T-helper 17 cell (primary cell): ENCODE measurements at regions not wholly inside any gene's neighbourhood (a gene's known extent, or its start where the extent isn't known, plus 50 kb on each side); places are given as distances from the start of the nearest gene placed in this dataset.
"Not testable (repeated sequence)": the region's sequence is repeated elsewhere in the genome, so short reads cannot be mapped to it uniquely, and the experiment has no call there.

ENCODE experiments used
- ATAC-seq: fragments of 150-1000 bp; cut with Tn5 transposase; 2 replicates; pipeline ENCODE4 v1.10.0; 2021; ENCODE audit warnings: mild to moderate bottlenecking, moderate library complexity
- DNase-seq, 3 donors: peaks; one replicate each; pipeline versions ENCODE4 v3.0.0 to v3.0.0-alpha.2; 2020 to 2021
- H3K9me3 ChIP-seq: one replicate; pipeline ENCODE4 v1.7.0; 2013; ENCODE audit warnings: low read length, mild to moderate bottlenecking; ENCODE audit not compliant: control insufficient read depth, poor library complexity, severe bottlenecking
- H3K27ac Mint-ChIP-seq: one replicate; pipeline ENCODE4 v1.8.0; 2022; ENCODE audit warnings: mild to moderate bottlenecking, moderate library complexity, mixed read lengths
- H3K27me3 Mint-ChIP-seq: one replicate; pipeline ENCODE4 v1.8.0; 2022; ENCODE audit warnings: mixed read lengths
- H3K36me3 Mint-ChIP-seq: one replicate; pipeline ENCODE4 v1.8.0; 2022; ENCODE audit warnings: low read depth, mixed read lengths
- H3K4me1 Mint-ChIP-seq: one replicate; pipeline ENCODE4 v1.8.0; 2022; ENCODE audit warnings: mild to moderate bottlenecking, mixed read lengths
- H3K4me3 Mint-ChIP-seq: one replicate; pipeline ENCODE4 v1.8.0; 2022; ENCODE audit warnings: mild to moderate bottlenecking, moderate library complexity, mixed read lengths

- no peak for ATAC-seq
- Mint-ChIP-seq H3K27me3 (peaks cover 2% of the 10 kb centered on the region), H3K4me3 (no peak overlapping the region), H3K36me3 (no peaks in the 10 kb centered on the region), H3K27ac (no peak overlapping the region), H3K4me1 (peaks cover 6% of the 10 kb centered on the region)
- no peak for DNase-seq
- no peaks in the 10 kb centered on the region for H3K9me3 ChIP-seq
Observed at GRCh38 chr15:66964111-66964738, 101.2 kb upstream of the SMAD3 start.

GRCh38 chr15:66964791-66965190 lies 100.6 kb upstream of the SMAD3 start:
- peaks cover 6% of the 10 kb centered on the region for H3K4me1 Mint-ChIP-seq

GRCh38 chr15:66965201-66965900 lies 100.1 kb upstream of the SMAD3 start:
- Mint-ChIP-seq H3K27me3 (peaks cover 7% of the 10 kb centered on the region), H3K36me3 (no peaks in the 10 kb centered on the region)

More at GRCh38 chr15:66964791-66965190, 100.6 kb upstream of the SMAD3 start:
- Mint-ChIP-seq H3K27me3 (peaks cover 6% of the 10 kb centered on the region), H3K36me3 (no peaks in the 10 kb centered on the region), H3K27ac (no peak overlapping the region), H3K4me3 (no peak overlapping the region)
- ATAC-seq (no peak), DNase-seq (no peak)
- H3K9me3 ChIP-seq = no peaks in the 10 kb centered on the region

GRCh38 chr15:66966256-66966655 lies 99.1 kb upstream of the SMAD3 start:
- H3K27me3 Mint-ChIP-seq = peaks cover 10% of the 10 kb centered on the region
- no peak overlapping the region for H3K27ac Mint-ChIP-seq
- peaks cover 6% of the 10 kb centered on the region for H3K4me1 Mint-ChIP-seq
- ATAC-seq = no peak
- H3K36me3 Mint-ChIP-seq = no peaks in the 10 kb centered on the region
- H3K9me3 ChIP-seq = no peaks in the 10 kb centered on the region
- no peak overlapping the region for H3K4me3 Mint-ChIP-seq
- DNase-seq = no peak

More at GRCh38 chr15:66965201-66965900, 100.1 kb upstream of the SMAD3 start:
- no peaks in the 10 kb centered on the region for H3K9me3 ChIP-seq
- Mint-ChIP-seq H3K27ac (no peak overlapping the region), H3K4me1 (peaks cover 6% of the 10 kb centered on the region), H3K4me3 (no peak overlapping the region)
- no peak for ATAC-seq
- DNase-seq = no peak

- DNase-seq (no peak), ATAC-seq (no peak)
- H3K9me3 ChIP-seq = no peaks in the 10 kb centered on the region
- Mint-ChIP-seq H3K4me1 (peaks cover 6% of the 10 kb centered on the region), H3K27me3 (peaks cover 10% of the 10 kb centered on the region), H3K36me3 (no peaks in the 10 kb centered on the region), H3K4me3 (no peak overlapping the region), H3K27ac (peak overlapping the region; percentile 21)
Observed at GRCh38 chr15:66968806-66969596, 96.4 kb upstream of the SMAD3 start.

- not testable (repeated sequence) for H3K4me1 Mint-ChIP-seq, DNase-seq, H3K27ac Mint-ChIP-seq, H3K4me3 Mint-ChIP-seq, ATAC-seq, H3K9me3 ChIP-seq, H3K36me3 Mint-ChIP-seq
- H3K27me3 Mint-ChIP-seq = peaks cover 27% of the 10 kb centered on the region
Observed at GRCh38 chr15:66974131-66974530, 91.3 kb upstream of the SMAD3 start.

GRCh38 chr15:66976106-66976640 lies 89.2 kb upstream of the SMAD3 start:
- ATAC-seq, H3K4me1 Mint-ChIP-seq, H3K27ac Mint-ChIP-seq, H3K9me3 ChIP-seq, H3K4me3 Mint-ChIP-seq, H3K36me3 Mint-ChIP-seq, DNase-seq: not testable (repeated sequence)
- H3K27me3 Mint-ChIP-seq = peaks cover 20% of the 10 kb centered on the region

- peaks cover 43% of the 10 kb centered on the region for H3K27me3 Mint-ChIP-seq
- ATAC-seq, H3K4me3 Mint-ChIP-seq, H3K36me3 Mint-ChIP-seq, H3K27ac Mint-ChIP-seq, H3K4me1 Mint-ChIP-seq, DNase-seq, H3K9me3 ChIP-seq: not testable (repeated sequence)
Observed at GRCh38 chr15:66980326-66980725, 85.1 kb upstream of the SMAD3 start.

GRCh38 chr15:66981771-66982170 lies 83.6 kb upstream of the SMAD3 start:
- Mint-ChIP-seq H3K27ac (no peak overlapping the region), H3K36me3 (peaks cover 5% of the 10 kb centered on the region), H3K27me3 (peaks cover 32% of the 10 kb centered on the region), H3K4me1 (peaks cover 3% of the 10 kb centered on the region), H3K4me3 (no peak overlapping the region)
- DNase-seq = no peak
- ATAC-seq = no peak
- no peaks in the 10 kb centered on the region for H3K9me3 ChIP-seq

- Mint-ChIP-seq H3K4me1 (peaks cover 3% of the 10 kb centered on the region), H3K36me3 (peaks cover 5% of the 10 kb centered on the region)
- no peak for DNase-seq
Observed at GRCh38 chr15:66982250-66982649, 83.2 kb upstream of the SMAD3 start.

GRCh38 chr15:66982816-66983215 lies 82.6 kb upstream of the SMAD3 start:
- no peaks in the 10 kb centered on the region for H3K9me3 ChIP-seq
- ATAC-seq (no peak), DNase-seq (no peak)
- peaks cover 29% of the 10 kb centered on the region for H3K27me3 Mint-ChIP-seq
- peaks cover 3% of the 10 kb centered on the region for H3K4me1 Mint-ChIP-seq
- H3K27ac Mint-ChIP-seq = no peak overlapping the region
- H3K36me3 Mint-ChIP-seq = peaks cover 5% of the 10 kb centered on the region
- H3K4me3 Mint-ChIP-seq = no peak overlapping the region

More at GRCh38 chr15:66982250-66982649, 83.2 kb upstream of the SMAD3 start:
- H3K27ac Mint-ChIP-seq = no peak overlapping the region
- peaks cover 29% of the 10 kb centered on the region for H3K27me3 Mint-ChIP-seq
- no peak for ATAC-seq
- no peaks in the 10 kb centered on the region for H3K9me3 ChIP-seq
- H3K4me3 Mint-ChIP-seq = no peak overlapping the region

- no peaks in the 10 kb centered on the region for H3K4me1 Mint-ChIP-seq
- H3K4me3 Mint-ChIP-seq = no peak overlapping the region
- peaks cover 5% of the 10 kb centered on the region for H3K36me3 Mint-ChIP-seq
- no peak for DNase-seq
- H3K27ac Mint-ChIP-seq = no peak overlapping the region
- peaks cover 29% of the 10 kb centered on the region for H3K27me3 Mint-ChIP-seq
- ATAC-seq = no peak
- no peaks in the 10 kb centered on the region for H3K9me3 ChIP-seq
Observed at GRCh38 chr15:66985653-66986052, 79.7 kb upstream of the SMAD3 start.

- ATAC-seq = no peak
- Mint-ChIP-seq H3K4me3 (no peak overlapping the region), H3K27me3 (peaks cover 22% of the 10 kb centered on the region), H3K27ac (no peak overlapping the region), H3K4me1 (no peaks in the 10 kb centered on the region), H3K36me3 (peaks cover 5% of the 10 kb centered on the region)
- H3K9me3 ChIP-seq = no peaks in the 10 kb centered on the region
- DNase-seq = no peak
Observed at GRCh38 chr15:66986951-66987350, 78.5 kb upstream of the SMAD3 start.
